GM12878 (cell line): ENCODE measurements at regions not wholly inside any gene's neighbourhood (a gene's known extent, or its start where the extent isn't known, plus 50 kb on each side); places are given as distances from the start of the nearest gene placed in this dataset.

Experiments used
- ATAC-seq: fragments of 200-7000 bp; cut with Tn5 transposase; 3 replicates; pipeline ENCODE4 v1.9.1; 2020; ENCODE audit warnings: mild to moderate bottlenecking, moderate library complexity
- BruUV-seq: library from RNA; stranded (reverse); fragments of 400-500 nt; replicated peaks from 2 replicates; lab custom pipeline; 2021; lab: Mats Ljungman, UMichigan
- CTCF ChIA-PET: fragments of 300-600 bp; sonication (Branson Sonifier 250); formaldehyde crosslinking; extraction: SDS; loops from one replicate; lab custom pipeline; 2021; ENCODE audit warnings: inconsistent platforms; lab: Yijun Ruan, JAX
- POLR2A ChIA-PET: fragments of 350-600 bp; formaldehyde crosslinking; extraction: SDS; loops from one replicate; lab custom pipeline; 2021; ENCODE audit warnings: inconsistent platforms; lab: Charles Lee
- RAD21 ChIA-PET: fragments of 300-600 bp; sonication (Branson Sonifier 250); formaldehyde crosslinking; loops from one replicate; lab custom pipeline; 2023; ENCODE audit warnings: antibody characterized with exemption; ENCODE audit not compliant: unreplicated experiment; lab: Charles Lee
- SMC1A ChIA-PET: fragments of 300-600 bp; sonication (Branson Sonifier 250); formaldehyde crosslinking; loops from one replicate; lab custom pipeline; 2023; ENCODE audit not compliant: unreplicated experiment, uncharacterized antibody; lab: Charles Lee
- DNase-seq: peaks from one replicate; pipeline ENCODE4 v3.0.0-alpha.2; 2011; ENCODE audit warnings: low read depth, low spot score
- FAIRE-seq: peaks from 3 replicates; lab custom pipeline; 2011; peaks lifted over from hg19 to GRCh38; lab: Jason Lieb, UNC
- H2AFZ ChIP-seq: 2 replicates; pipeline ENCODE4 v1.6.0; 2011; ENCODE audit warnings: low read depth, low read length, control low read depth; ENCODE audit not compliant: control insufficient read depth
- H3K27ac ChIP-seq: 2 replicates; pipeline ENCODE4 v1.5.1; 2011; ENCODE audit warnings: control low read depth; ENCODE audit not compliant: control insufficient read depth, insufficient read depth
- H3K27me3 ChIP-seq, 2 experiments: replicated peaks in 1 of 2; 2 replicates each; pipeline versions ENCODE4 v1.6.0 to v1.6.1; 2011; ENCODE audit warnings: low read length in 1 of 2; ENCODE audit not compliant: control insufficient read depth in 2 of 2, insufficient read depth in 2 of 2
- H3K36me3 ChIP-seq, 2 experiments: 2 replicates each; pipeline ENCODE4 v1.5.1; 2011; ENCODE audit warnings: low read length in 1 of 2; ENCODE audit not compliant: control insufficient read depth in 2 of 2, insufficient read depth in 2 of 2
- H3K4me1 ChIP-seq: 2 replicates; pipeline ENCODE4 v1.6.1; 2011; ENCODE audit warnings: mild to moderate bottlenecking, low read length, moderate library complexity, mixed read lengths; ENCODE audit not compliant: control insufficient read depth, insufficient read depth
- H3K4me2 ChIP-seq: 2 replicates; pipeline ENCODE4 v1.6.0; 2011; ENCODE audit warnings: control low read depth; ENCODE audit not compliant: control insufficient read depth, insufficient read depth
- H3K4me3 ChIP-seq: fragments of 200-600 bp; sonication (generic); 2 replicates; pipeline ENCODE4 v1.5.1; 2016
- H3K79me2 ChIP-seq: 2 replicates; pipeline ENCODE4 v1.6.0; 2011; ENCODE audit warnings: low read length; ENCODE audit not compliant: control insufficient read depth, insufficient read depth
- H3K9ac ChIP-seq: 2 replicates; pipeline ENCODE4 v1.8.0; 2011; ENCODE audit warnings: low read length, control low read depth, mixed read lengths; ENCODE audit not compliant: control insufficient read depth, insufficient read depth
- H3K9me3 ChIP-seq: replicated peaks from 3 replicates; pipeline ENCODE4 v1.5.1; 2011; ENCODE audit warnings: mild to moderate bottlenecking, low read length; ENCODE audit not compliant: control insufficient read depth, insufficient read depth
- H4K20me1 ChIP-seq: 2 replicates; pipeline ENCODE4 v1.6.0; 2011; ENCODE audit not compliant: control insufficient read depth, insufficient read depth
- ATF7 ChIP-seq: fragments of 450-650 bp; IDR thresholded peaks from 2 replicates; pipeline ENCODE4 v1.6.1; 2016; ENCODE audit warnings: low read depth, mild to moderate bottlenecking
- IKZF2 ChIP-seq, 2 experiments: fragments of 450-650 bp; IDR thresholded peaks; 2 replicates each; pipeline ENCODE4 v1.6.1; 2017; ENCODE audit warnings: mild to moderate bottlenecking in 2 of 2, moderate library complexity in 2 of 2
- JUNB ChIP-seq: IDR thresholded peaks from 2 replicates; pipeline ENCODE4 v1.6.1; 2016; ENCODE audit warnings: antibody characterized with exemption, mild to moderate bottlenecking
- MEF2A ChIP-seq: IDR thresholded peaks from 2 replicates; pipeline ENCODE4 v1.6.1; 2011; ENCODE audit warnings: low read depth, mild to moderate bottlenecking, low read length, moderate library complexity; ENCODE audit not compliant: insufficient read depth
- MEF2B ChIP-seq: fragments of 450-650 bp; IDR thresholded peaks from 2 replicates; pipeline ENCODE4 v1.6.1; 2018; ENCODE audit warnings: mild to moderate bottlenecking, moderate library complexity; ENCODE audit not compliant: partially characterized antibody, poor library complexity, severe bottlenecking
- MTA2 ChIP-seq: fragments of 450-650 bp; IDR thresholded peaks from 2 replicates; pipeline ENCODE4 v1.6.1; 2016; ENCODE audit warnings: low read depth, mild to moderate bottlenecking, moderate library complexity
- POLR2AphosphoS2 ChIP-seq: IDR thresholded peaks from 2 replicates; pipeline ENCODE4 v1.6.1; 2011; ENCODE audit warnings: low read depth, mild to moderate bottlenecking, low read length, improper control_type of control experiment, moderate library complexity
- POLR2AphosphoS5 ChIP-seq: IDR thresholded peaks from 2 replicates; pipeline ENCODE4 v1.6.1; 2011; ENCODE audit warnings: mild to moderate bottlenecking, low read length, inconsistent platforms
- SRF ChIP-seq, 2 experiments: IDR thresholded peaks; 2 replicates each; pipeline ENCODE4 v1.6.1; 2011; ENCODE audit warnings: low read depth in 2 of 2, low read length in 2 of 2, mild to moderate bottlenecking in 1 of 2, moderate library complexity in 1 of 2
- TCF12 ChIP-seq: IDR thresholded peaks from 2 replicates; pipeline ENCODE4 v1.6.1; 2011; ENCODE audit warnings: low read depth, mild to moderate bottlenecking, low read length
- ZNF217 ChIP-seq: fragments of 450-650 bp; IDR thresholded peaks from 2 replicates; pipeline ENCODE4 v1.6.1; 2017; ENCODE audit warnings: antibody characterized with exemption, mild to moderate bottlenecking
- WGBS: methylation state at CpG from one replicate; pipeline ENCODE4 v1.1.6; 2016; ENCODE audit warnings: low lambda C conversion rate; ENCODE audit not compliant: insufficient replicate concordance, insufficient coverage; ENCODE audit errors: missing lambda C conversion rate; 5-methylcytosine and 5-hydroxymethylcytosine counted together
- in situ Hi-C: fragments of 300-500 bp; cut with MboI; formaldehyde crosslinking; loops from 9 replicates; pipeline ENCODE4 v1.14.3; 2018; ENCODE audit warnings: mixed read lengths
- intact Hi-C: fragments of 100-400 bp; cut with micrococcal nuclease; formaldehyde crosslinking; loops from one replicate; pipeline ENCODE4 v1.14.2; 2022; ENCODE audit not compliant: unreplicated experiment
- TF ChIP-seq, protein P1 (sequence below): fragments of 450-650 bp; formaldehyde crosslinking; IDR thresholded peaks from 2 replicates; pipeline ENCODE4 v1.4.0; 2022; ENCODE audit warnings: mild to moderate bottlenecking, moderate library complexity

DNA sequence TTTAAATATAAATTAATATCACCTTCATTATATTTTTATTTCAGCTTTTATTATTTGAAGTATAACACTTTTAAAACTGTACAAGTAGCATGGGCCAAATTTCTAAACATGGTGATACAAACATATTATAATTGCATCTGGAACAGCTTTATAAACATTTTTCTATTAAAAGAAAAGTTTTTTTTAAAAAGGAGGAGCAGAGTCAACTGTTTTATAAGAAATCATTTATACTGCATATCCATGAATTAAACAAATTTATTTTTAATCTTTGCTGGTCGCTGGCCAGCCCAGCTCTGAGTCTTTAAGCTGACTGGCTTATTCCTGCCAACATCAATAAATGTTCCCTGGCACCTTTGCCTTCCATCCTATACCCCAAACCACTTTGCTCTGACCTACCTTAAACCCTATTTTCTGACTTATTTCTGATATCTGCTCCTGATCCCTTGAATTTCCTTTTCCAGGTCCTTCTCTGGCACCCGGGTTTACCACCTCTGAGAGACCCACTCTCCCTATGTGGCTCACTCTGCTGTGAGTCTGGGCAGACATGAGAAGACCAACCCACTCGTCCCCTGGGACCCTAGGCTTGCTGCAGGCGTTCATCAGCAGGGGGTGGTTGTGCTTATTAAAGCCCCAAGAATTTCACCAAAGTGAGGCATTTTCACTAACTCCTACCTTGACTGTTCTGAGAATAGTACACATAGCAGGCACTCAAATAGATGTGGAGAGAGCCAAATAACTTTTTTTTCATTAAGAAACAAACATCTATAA, 220.3 kb downstream of the KLF12 start:
- Histone ChIP-seq H3K79me2 (no peaks in the 10 kb centered on the region), H3K4me1 (peaks cover 6% of the 10 kb centered on the region), H4K20me1 (no peaks in the 10 kb centered on the region), H3K27me3 (no peaks in the 10 kb centered on the region), H3K9ac (no peak overlapping the region), H2AFZ (no peak overlapping the region), H3K27ac (no peak overlapping the region), H3K4me2 (no peak overlapping the region), H3K36me3 (no peaks in the 10 kb centered on the region), H3K9me3 (no peaks in the 10 kb centered on the region), H3K4me3 (no peak overlapping the region)
- 19% methylated on average over 4 of the region's 4 CpGs for WGBS
- FAIRE-seq (no peak), ATAC-seq (peak; percentile 77), DNase-seq (no peak)
- ChIA-PET POLR2A (interaction anchor here (1.1 to 1.5 kb wide), 2 partner anchors 9 to 216 kb away, joined by 3 read pairs; no protein-coding TSS in a partner anchor), CTCF (interaction anchor here (0.8 to 2.0 kb wide), 5 partner anchors 11 to 127 kb away, joined by 3 to 4 read pairs (median 3); no protein-coding TSS in a partner anchor), RAD21 (interaction anchor here (0.9 to 1.7 kb wide), 6 partner anchors 12 to 374 kb away, joined by 3 to 6 read pairs (median 3); no protein-coding TSS in a partner anchor), SMC1A (interaction anchor here (0.7 to 1.8 kb wide), 17 partner anchors 8 to 1186 kb away, joined by 3 to 6 read pairs (median 3); no protein-coding TSS in a partner anchor)
- intact Hi-C loops (no loop called here), in situ Hi-C loops (no loop called here)
- TF ChIP-seq MEF2B (peak; percentile 93), MEF2A (no peak), MTA2 (0 out of 2 replicates have a peak, but pooled peaks have one; percentile 31)
- BruUV-seq = no TSS peak

DNA sequence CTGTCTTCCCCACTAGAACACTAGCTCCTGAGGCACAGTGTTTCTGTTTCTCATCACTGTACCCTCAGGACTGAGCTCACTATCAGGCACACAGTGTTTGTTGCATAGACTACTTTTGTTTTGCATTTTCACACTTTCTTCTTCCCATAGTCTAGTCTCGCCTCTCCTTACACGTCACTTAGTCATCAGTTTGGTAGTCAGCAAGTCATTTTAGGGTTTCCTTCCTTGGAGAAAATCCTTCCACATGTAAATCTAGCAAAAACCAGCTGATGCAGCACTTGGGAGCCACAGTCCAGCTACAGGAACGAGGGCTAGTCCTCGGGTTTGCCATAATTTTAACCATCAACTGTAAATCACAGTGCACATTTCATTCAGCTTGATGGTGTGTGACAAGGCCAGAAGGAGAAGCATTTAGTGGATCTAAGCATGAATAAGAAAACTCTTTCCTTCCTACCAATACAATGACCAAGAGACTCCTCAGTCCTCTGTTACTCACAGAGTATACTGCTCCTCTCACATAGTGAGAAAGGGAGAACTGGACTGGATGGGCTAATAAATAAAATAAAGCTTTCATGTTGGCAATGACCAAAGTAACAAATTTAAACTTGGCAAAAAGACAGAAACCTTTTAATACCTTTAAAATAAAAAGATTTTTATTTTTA, 221.0 kb downstream of the KLF12 start:
- H4K20me1 ChIP-seq = no peaks in the 10 kb centered on the region
- H3K27ac ChIP-seq = no peak overlapping the region
- ChIA-PET SMC1A (interaction anchor here (0.7 to 1.8 kb wide), 18 partner anchors 9 to 1187 kb away, joined by 3 to 6 read pairs (median 4); no protein-coding TSS in a partner anchor), POLR2A (interaction anchor here (1.0 to 1.5 kb wide), 3 partner anchors 9 to 217 kb away, joined by 3 read pairs; no protein-coding TSS in a partner anchor), RAD21 (interaction anchor here (0.8 to 1.7 kb wide), 10 partner anchors 8 to 375 kb away, joined by 3 to 6 read pairs (median 3); no protein-coding TSS in a partner anchor), CTCF (interaction anchor here (0.6 to 2.2 kb wide), 9 partner anchors 9 to 128 kb away, joined by 3 to 5 read pairs (median 4); no protein-coding TSS in a partner anchor)
- no peaks in the 10 kb centered on the region for H3K27me3 ChIP-seq
- H3K9me3 ChIP-seq = no peaks in the 10 kb centered on the region
- H3K4me2 ChIP-seq = no peak overlapping the region
- no peak overlapping the region for H2AFZ ChIP-seq
- no peak overlapping the region for H3K9ac ChIP-seq
- in situ Hi-C loops (no loop called here), intact Hi-C loops (no loop called here)
- no peaks in the 10 kb centered on the region for H3K79me2 ChIP-seq
- peaks cover 6% of the 10 kb centered on the region for H3K4me1 ChIP-seq
- BruUV-seq = no TSS peak
- peak; percentile 54 for ATAC-seq
- no peak for DNase-seq
- H3K36me3 ChIP-seq = no peaks in the 10 kb centered on the region
- no peak for FAIRE-seq
- H3K4me3 ChIP-seq = no peak overlapping the region
- WGBS = 93% methylated on average over 4 of the region's 4 CpGs
- no peak for TF ChIP-seq MTA2
- TF ChIP-seq SRF (IDR thresholded peaks at IDR 0.05; ENCODE audit: low read depth in 2 of 2, low read length in 2 of 2) = no peak
- TF ChIP-seq JUNB = no peak
- no peak for TF ChIP-seq ATF7
- no peak for TF ChIP-seq TCF12
- TF ChIP-seq ZNF217 = no peak
- no peak for TF ChIP-seq POLR2AphosphoS2
- TF ChIP-seq, protein P1, sequence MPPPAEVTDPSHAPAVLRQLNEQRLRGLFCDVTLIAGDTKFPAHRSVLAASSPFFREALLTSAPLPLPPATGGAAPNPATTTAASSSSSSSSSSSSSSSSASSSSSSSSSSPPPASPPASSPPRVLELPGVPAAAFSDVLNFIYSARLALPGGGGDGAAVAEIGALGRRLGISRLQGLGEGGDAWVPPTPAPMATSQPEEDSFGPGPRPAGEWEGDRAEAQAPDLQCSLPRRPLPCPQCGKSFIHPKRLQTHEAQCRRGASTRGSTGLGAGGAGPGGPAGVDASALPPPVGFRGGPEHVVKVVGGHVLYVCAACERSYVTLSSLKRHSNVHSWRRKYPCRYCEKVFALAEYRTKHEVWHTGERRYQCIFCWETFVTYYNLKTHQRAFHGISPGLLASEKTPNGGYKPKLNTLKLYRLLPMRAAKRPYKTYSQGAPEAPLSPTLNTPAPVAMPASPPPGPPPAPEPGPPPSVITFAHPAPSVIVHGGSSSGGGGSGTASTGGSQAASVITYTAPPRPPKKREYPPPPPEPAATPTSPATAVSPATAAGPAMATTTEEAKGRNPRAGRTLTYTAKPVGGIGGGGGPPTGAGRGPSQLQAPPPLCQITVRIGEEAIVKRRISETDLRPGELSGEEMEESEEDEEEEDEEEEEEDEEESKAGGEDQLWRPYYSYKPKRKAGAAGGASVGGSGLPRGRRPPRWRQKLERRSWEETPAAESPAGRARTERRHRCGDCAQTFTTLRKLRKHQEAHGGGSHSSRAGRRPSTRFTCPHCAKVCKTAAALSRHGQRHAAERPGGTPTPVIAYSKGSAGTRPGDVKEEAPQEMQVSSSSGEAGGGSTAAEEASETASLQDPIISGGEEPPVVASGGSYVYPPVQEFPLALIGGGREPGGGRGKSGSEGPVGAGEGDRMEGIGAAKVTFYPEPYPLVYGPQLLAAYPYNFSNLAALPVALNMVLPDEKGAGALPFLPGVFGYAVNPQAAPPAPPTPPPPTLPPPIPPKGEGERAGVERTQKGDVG (CRISPR knock-in tag) = no peak
- peak; percentile 18 to 34; a peak in 2 of 4 replicates for TF ChIP-seq IKZF2 (IDR thresholded peaks at IDR 0.05)
- TF ChIP-seq POLR2AphosphoS5 = no peak
